Ishikawa (cell line): ENCODE measurements at regions not wholly inside any gene's neighbourhood (a gene's known extent, or its start where the extent isn't known, plus 50 kb on each side); places are given as distances from the start of the nearest gene placed in this dataset.

Experiments
- CEBPB ChIP-seq: IDR thresholded peaks from 2 replicates; pipeline ENCODE4 v1.6.1; 2012
- CREB1 ChIP-seq: IDR thresholded peaks from 2 replicates; pipeline ENCODE4 v1.6.1; 2012; ENCODE audit warnings: low read depth
- EGR1 ChIP-seq: IDR thresholded peaks from 2 replicates; pipeline ENCODE4 v1.6.1; 2012
- EP300 ChIP-seq: IDR thresholded peaks from 2 replicates; pipeline ENCODE4 v1.6.1; 2012; ENCODE audit warnings: borderline replicate concordance
- FOXM1 ChIP-seq: IDR thresholded peaks from 2 replicates; pipeline ENCODE4 v1.6.1; 2012; ENCODE audit warnings: low read depth, borderline replicate concordance
- MAX ChIP-seq: IDR thresholded peaks from 2 replicates; pipeline ENCODE4 v1.6.1; 2012
- NFIC ChIP-seq: IDR thresholded peaks from 2 replicates; pipeline ENCODE4 v1.6.1; 2012
- RAD21 ChIP-seq: IDR thresholded peaks from 2 replicates; pipeline ENCODE4 v1.6.1; 2012; ENCODE audit warnings: low read depth
- REST ChIP-seq: IDR thresholded peaks from 2 replicates; pipeline ENCODE4 v1.6.1; 2012; ENCODE audit warnings: low read depth, mild to moderate bottlenecking
- TAF1 ChIP-seq: IDR thresholded peaks from 2 replicates; pipeline ENCODE4 v1.6.1; 2012; ENCODE audit warnings: low read depth, mild to moderate bottlenecking
- TCF12 ChIP-seq: IDR thresholded peaks from 2 replicates; pipeline ENCODE4 v1.6.1; 2012; ENCODE audit warnings: low read depth
- TEAD4 ChIP-seq: IDR thresholded peaks from 2 replicates; pipeline ENCODE4 v1.6.1; 2012
- USF1 ChIP-seq: IDR thresholded peaks from 2 replicates; pipeline ENCODE4 v1.6.1; 2012
- YY1 ChIP-seq: IDR thresholded peaks from 2 replicates; pipeline ENCODE4 v1.6.1; 2012; ENCODE audit warnings: low read depth
- ZBTB7A ChIP-seq: IDR thresholded peaks from 2 replicates; pipeline ENCODE4 v1.6.1; 2012; ENCODE audit warnings: low read depth

GRCh38 chr9:92196909-92197308 is 81.7 kb upstream of the SPTLC1 start:
- TF ChIP-seq CEBPB (no peak), MAX (no peak), FOXM1 (no peak), CREB1 (no peak), TEAD4 (no peak), EGR1 (no peak), REST (no peak), ZBTB7A (no peak), NFIC (no peak), TAF1 (no peak), YY1 (no peak), RAD21 (no peak), EP300 (no peak), USF1 (no peak), TCF12 (no peak)

GRCh38 chr9:92196400-92196799 is 81.2 kb upstream of the SPTLC1 start:
- TF ChIP-seq NFIC (no peak), USF1 (no peak), FOXM1 (no peak), MAX (no peak), TEAD4 (no peak), REST (no peak)

GRCh38 chr9:92191801-92192200 is 76.6 kb upstream of the SPTLC1 start:
- TF ChIP-seq EGR1 (no peak), NFIC (no peak), EP300 (no peak), CEBPB (no peak), CREB1 (no peak), MAX (no peak), RAD21 (no peak), TCF12 (no peak), USF1 (no peak), REST (no peak), TEAD4 (no peak), FOXM1 (no peak), ZBTB7A (no peak), TAF1 (no peak)

- TF ChIP-seq TAF1 = no peak
- TF ChIP-seq TEAD4 = no peak
- TF ChIP-seq YY1 = no peak
- no peak for TF ChIP-seq MAX
- TF ChIP-seq EGR1 = no peak
- TF ChIP-seq NFIC = no peak
- TF ChIP-seq FOXM1 = no peak
- TF ChIP-seq REST = no peak
- no peak for TF ChIP-seq EP300
Measured at GRCh38 chr9:92190536-92190790, 75.2 kb upstream of the SPTLC1 start.
